ENCODE measurements at regions not wholly inside any gene's neighbourhood (a gene's known extent, or its start where the extent isn't known, plus 50 kb on each side); places are given as distances from the start of the nearest gene placed in this dataset.

GRCh38 chr6:45801471-45802289, 214.0 kb downstream of the CLIC5 start:
- no peak for DNase-seq (ENCODE audit: low spot score in 2 of 2)
- intact Hi-C loops (cut with DNase I; ENCODE audit: low total_unique reads): no loop called here
- no peak overlapping the region for H3K4me3 ChIP-seq (ENCODE audit: low read depth, poor library complexity, severe bottlenecking)
- TF ChIP-seq CTCF (IDR thresholded peaks at IDR 0.05) (no peak), POLR2A (IDR thresholded peaks at IDR 0.05) (no peak)
- WGBS, 2 donors: 55 to 69% methylated on average over 10 of the region's 10 CpGs

- 44 to 62% methylated on average over 5 of the region's 5 CpGs for WGBS, 2 donors
- TF ChIP-seq CTCF (IDR thresholded peaks at IDR 0.05) (no peak), POLR2A (IDR thresholded peaks at IDR 0.05) (no peak)
- DNase-seq (ENCODE audit: low spot score in 2 of 2): no peak
- intact Hi-C loops (cut with DNase I; ENCODE audit: low total_unique reads): no loop called here
- H3K4me3 ChIP-seq (ENCODE audit: low read depth, poor library complexity, severe bottlenecking): no peak overlapping the region
Observed at GRCh38 chr6:45800911-45801310, 214.7 kb downstream of the CLIC5 start.

GRCh38 chr6:45795678-45796077, 220.0 kb downstream of the CLIC5 start:
- TF ChIP-seq CTCF (IDR thresholded peaks at IDR 0.05) (no peak), POLR2A (IDR thresholded peaks at IDR 0.05) (no peak)
- no peak overlapping the region for H3K4me3 ChIP-seq (ENCODE audit: low read depth, poor library complexity, severe bottlenecking)
- intact Hi-C loops (cut with DNase I; ENCODE audit: low total_unique reads): no loop called here
- no peak for DNase-seq (ENCODE audit: low spot score in 2 of 2)
- 84% methylated on average over 3 of the region's 3 CpGs for WGBS, 2 donors

- H3K4me3 ChIP-seq (ENCODE audit: low read depth, poor library complexity, severe bottlenecking): no peak overlapping the region
- DNase-seq (ENCODE audit: low spot score in 2 of 2): no peak
- TF ChIP-seq CTCF (IDR thresholded peaks at IDR 0.05): no peak
- no peak for TF ChIP-seq POLR2A (IDR thresholded peaks at IDR 0.05)
- WGBS, 2 donors: 91% methylated on average over 3 of the region's 3 CpGs
- intact Hi-C loops (cut with DNase I; ENCODE audit: low total_unique reads): no loop called here
Observed at GRCh38 chr6:45794465-45794864, 221.2 kb downstream of the CLIC5 start.

GRCh38 chr6:45791211-45792168, 224.2 kb downstream of the CLIC5 start:
- DNase-seq (ENCODE audit: low spot score in 2 of 2): no peak
- WGBS, 2 donors: 79 to 85% methylated on average over 4 of the region's 4 CpGs
- intact Hi-C loops (cut with DNase I; ENCODE audit: low total_unique reads): no loop called here
- TF ChIP-seq POLR2A (IDR thresholded peaks at IDR 0.05) (no peak), CTCF (IDR thresholded peaks at IDR 0.05) (no peak)
- no peak overlapping the region for H3K4me3 ChIP-seq (ENCODE audit: low read depth, poor library complexity, severe bottlenecking)

Measured in lower leg skin (tissue), 4 donors.